ENCODE measurements at regions not wholly inside any gene's neighbourhood (a gene's known extent, or its start where the extent isn't known, plus 50 kb on each side); places are given as distances from the start of the nearest gene placed in this dataset.
A peak's percentile ranks its signal among the peaks of the same experiment; 100 is the strongest.
"Not testable (repeated sequence)": the region's sequence is repeated elsewhere in the genome, so short reads cannot be mapped to it uniquely, and the experiment has no call there.

GRCh38 chr9:90979639-90980038 lies 178.0 kb downstream of the SYK start:
- no peak for DNase-seq (ENCODE audit: low read depth)

- DNase-seq (ENCODE audit: low read depth): no peak
Measured at GRCh38 chr9:90981726-90982125, 180.1 kb downstream of the SYK start.

- DNase-seq (ENCODE audit: low read depth): no peak
Measured at GRCh38 chr9:90983394-90983793, 181.8 kb downstream of the SYK start.

DNA sequence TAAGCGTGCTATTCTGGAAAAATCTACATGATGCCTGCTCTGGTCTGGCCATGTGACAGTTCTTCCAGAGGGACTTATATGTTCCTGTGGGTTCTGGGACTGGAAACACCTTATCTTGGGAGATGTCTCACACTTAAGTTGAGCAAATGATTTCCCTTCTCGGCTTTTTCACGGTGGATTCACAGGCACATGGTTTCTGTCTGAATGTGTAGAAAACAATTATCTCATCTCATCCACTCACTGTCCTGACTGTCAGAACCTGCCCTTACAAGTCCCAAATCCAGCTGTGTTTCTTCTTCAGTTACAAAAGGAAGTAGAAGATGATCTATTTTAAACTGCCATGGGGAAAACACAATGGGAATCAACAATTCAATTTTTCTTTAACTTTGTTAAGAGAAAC lies 184.0 kb downstream of the SYK start:
- DNase-seq (ENCODE audit: low read depth): no peak

GRCh38 chr9:90986161-90986560 lies 184.5 kb downstream of the SYK start:
- DNase-seq (ENCODE audit: low read depth): no peak

DNA sequence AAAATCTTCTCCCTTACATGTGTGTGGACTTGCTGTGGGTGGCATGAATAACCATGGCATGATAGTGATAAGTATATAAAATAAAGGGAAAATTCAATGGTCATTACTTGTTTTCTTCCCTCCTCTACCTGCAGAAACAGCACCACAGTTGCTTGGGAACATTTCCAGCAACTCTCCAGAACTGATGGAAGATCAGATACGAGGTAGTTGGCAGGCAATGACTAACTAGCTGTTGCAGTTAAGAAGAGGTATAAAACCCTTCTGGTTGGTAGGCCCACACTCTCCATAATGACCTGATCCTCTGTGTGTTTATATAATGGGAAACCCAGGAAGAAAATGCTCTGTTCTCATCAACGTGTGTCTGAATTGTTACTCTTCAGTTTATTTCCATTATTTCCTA lies 185.9 kb downstream of the SYK start:
- no peak for DNase-seq (ENCODE audit: low read depth)

GRCh38 chr9:90988318-90988717 lies 186.7 kb downstream of the SYK start:
- DNase-seq (ENCODE audit: low read depth): no peak

- no peak for DNase-seq (ENCODE audit: low read depth)
Measured at GRCh38 chr9:90991953-90992352, 190.3 kb downstream of the SYK start.

DNA sequence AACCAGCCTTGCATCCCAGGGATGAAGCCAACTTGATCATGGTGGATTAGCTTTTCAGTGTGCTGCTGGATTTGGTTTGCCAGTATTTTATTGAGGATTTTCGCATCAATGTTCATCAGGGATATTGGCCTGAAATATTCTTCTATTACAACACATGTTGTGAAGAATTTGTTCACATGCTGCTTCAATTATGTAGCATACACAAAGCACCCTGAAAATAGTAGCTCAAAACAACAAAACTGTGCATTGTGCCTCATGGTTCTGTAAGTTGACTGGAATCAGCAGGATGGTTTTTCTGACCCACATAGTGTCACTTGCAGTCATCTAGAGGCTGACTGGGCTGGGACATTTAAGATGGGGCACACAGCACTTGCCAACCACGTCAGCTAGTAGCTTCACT lies 193.9 kb downstream of the SYK start:
- DNase-seq (ENCODE audit: low read depth): no peak

GRCh38 chr9:90996154-90997065 lies 194.8 kb downstream of the SYK start:
- no peak for DNase-seq (ENCODE audit: low read depth)

- DNase-seq (ENCODE audit: low read depth): no peak
Measured at GRCh38 chr9:90998573-90998972, 197.0 kb downstream of the SYK start.

DNA sequence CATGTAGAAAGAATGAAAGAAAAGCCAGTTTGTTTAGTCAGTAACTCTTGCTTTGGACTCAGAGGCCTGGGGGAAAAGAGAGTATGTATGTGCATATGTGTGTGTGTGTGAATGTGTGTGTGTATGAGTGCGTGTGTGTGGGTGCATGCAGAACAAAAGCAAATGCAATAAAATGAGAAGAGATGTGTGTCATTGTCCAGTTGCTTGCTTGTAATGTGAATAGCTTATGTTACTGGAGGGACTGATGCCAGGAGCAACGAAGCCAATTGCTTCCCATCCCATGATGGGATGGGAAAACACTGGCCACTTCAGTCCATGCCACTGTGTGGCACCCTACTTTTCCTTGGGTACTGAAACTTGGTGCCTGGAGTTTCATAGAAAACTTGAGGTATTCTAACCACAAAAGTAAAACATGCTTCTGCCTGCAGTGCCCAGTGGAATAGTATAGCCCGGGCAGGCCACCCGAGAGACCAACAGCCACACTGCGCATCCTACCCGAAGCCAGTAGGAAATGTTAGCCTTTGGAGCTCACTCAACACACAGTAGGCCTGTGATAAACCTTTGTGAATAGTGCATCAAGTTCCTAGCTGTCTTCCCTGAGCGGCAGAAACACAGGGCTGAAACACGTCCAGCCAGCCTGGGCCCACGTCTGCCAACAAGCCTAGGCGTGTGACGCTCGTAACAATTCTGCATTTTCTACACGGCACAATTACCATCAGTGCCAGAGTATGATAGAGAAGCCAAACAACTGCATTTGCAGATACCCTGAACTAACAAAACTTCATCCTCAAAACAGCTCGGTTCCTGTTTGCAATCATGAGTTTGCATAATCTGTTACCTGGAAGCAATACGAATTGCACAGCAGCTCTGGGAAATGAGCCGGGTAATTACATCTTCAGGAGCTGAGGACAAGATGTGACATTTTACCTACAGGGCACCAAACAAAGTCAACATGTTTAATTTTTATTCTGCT lies 198.1 kb downstream of the SYK start:
- no peak for DNase-seq (ENCODE audit: low read depth)

- DNase-seq (ENCODE audit: low read depth): peak; percentile 91
Measured at GRCh38 chr9:91001146-91001611, 199.6 kb downstream of the SYK start.

DNA sequence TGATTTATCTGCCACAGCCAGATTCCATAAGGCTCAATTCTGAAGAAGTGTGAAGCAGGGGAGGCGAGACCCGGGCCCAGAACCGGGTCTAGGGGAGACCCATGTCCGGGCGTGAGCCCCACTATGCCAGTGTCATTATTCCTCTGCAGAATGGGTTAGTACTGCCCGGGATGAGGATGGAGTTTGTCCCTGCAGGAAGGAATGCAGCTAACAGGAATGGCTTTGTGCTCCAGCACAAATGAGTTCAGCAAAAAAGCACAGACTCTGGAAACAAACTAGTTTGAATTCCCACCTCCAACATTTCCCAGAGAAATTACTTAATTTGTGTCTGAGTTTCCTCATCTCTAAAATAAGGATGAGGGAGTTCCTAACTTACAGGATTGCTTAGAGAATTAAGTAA lies 202.9 kb downstream of the SYK start:
- DNase-seq (ENCODE audit: low read depth): no peak

DNA sequence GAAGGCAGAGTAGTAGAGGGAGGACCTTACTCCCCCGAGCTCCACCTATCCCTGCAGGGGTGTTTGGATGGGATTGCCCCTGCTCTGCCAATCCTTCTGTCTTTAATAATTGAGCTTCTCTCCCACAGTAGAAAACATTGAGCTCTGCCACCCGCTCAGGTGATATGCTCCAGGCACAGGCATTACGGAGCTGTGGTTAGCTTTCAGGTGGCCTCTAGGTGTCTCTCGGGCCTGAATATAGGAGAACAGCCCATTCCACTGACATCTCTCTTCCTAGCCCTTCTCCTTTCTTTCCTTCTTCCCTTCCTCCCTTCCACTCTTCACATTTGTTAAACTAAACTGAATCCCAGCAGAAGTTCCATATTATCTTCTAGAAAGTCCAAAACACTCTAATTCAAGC lies 203.4 kb downstream of the SYK start:
- no peak for DNase-seq (ENCODE audit: low read depth)

GRCh38 chr9:91006046-91006445 lies 204.4 kb downstream of the SYK start:
- peak; percentile 50 for DNase-seq (ENCODE audit: low read depth)

GRCh38 chr9:91008568-91008967 lies 206.9 kb downstream of the SYK start:
- DNase-seq (ENCODE audit: low read depth): no peak

DNA sequence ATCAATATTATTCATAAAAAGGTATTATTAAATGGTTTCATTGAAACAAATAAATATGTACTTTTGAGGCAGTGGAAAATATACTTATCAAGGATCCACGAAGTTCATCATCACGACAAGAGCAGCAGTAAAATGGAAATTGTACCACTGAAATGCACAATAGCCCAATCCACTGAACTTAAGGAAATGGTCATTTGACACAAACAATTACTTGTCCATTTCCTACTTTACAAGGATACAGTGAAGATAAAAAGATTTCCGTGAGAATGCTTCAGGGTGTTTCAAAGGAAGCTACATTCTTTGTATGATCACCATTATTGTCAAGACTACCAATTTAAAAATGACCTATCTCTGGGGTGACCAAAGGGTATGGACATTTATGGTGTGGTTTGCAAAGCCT lies 210.3 kb downstream of the SYK start:
- DNase-seq (ENCODE audit: low read depth): no peak

DNA sequence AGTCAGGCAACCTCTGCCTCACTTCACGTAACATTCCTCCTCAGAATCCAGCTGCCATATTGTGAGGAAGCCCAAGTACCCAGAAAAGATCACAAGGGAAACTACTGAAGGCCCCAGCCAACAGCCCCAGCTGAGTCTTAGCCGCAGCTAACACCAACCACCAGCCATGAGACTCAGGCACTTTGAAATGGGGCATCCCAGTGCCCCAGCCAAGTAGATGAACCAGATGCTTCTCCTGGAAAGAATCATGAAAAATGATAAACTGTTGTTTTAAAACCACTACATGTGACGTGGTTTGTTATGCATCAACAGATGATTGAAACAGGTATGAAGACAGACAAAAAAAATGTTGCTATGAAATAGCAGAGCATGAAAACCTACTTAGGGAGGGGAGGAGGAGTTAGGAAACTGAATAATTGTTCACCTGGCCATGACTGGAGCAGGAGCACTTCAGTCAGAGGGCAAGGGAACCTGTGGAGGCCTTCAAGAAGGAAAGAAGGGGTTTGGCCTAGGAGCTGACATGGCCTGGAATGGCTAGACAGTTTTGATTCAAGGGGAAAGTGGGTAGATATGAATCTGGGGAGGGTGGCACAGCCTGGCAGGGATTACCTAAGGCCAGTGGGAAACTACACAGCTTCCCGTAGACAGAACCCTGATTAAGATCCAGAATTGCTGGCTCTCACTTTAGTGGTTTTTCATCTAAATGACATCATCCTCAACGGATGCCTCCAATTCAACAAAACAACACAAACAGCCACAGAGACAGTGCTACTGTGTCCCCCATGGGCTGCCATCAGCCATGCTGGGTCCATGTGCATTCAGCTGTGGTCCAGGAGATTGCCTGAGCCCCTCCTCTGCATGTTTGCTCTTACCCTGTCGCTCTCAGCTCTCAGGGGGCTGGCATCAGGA lies 211.6 kb downstream of the SYK start:
- no peak for DNase-seq (ENCODE audit: low read depth)

DNA sequence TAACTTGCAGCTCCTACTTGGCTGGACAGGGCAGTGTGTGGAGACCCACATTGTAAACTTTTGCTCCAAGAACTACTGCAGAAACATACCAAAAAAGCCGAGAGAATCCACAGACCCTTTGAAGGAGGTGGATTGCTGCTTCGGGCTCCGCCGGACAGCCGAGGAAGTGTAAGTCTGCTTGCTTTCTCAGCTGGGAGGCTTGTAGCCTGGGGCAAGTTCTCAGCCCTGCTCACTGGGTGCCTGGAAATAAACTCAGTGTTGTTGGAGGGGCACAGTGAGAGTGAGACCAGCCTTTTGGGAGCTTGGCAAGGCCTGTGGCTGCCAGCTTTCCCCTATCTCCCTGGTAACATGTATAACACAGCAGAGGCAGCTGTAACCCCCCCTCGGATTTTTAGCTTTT lies 215.6 kb downstream of the SYK start:
- DNase-seq (ENCODE audit: low read depth): no peak

GRCh38 chr9:91019871-91020270 lies 218.3 kb downstream of the SYK start:
- not testable (repeated sequence) for DNase-seq (ENCODE audit: low read depth)

Data from HT1080 (cell line).